HG03457 (cell line): ENCODE measurements at regions not wholly inside any gene's neighbourhood (a gene's known extent, or its start where the extent isn't known, plus 50 kb on each side); places are given as distances from the start of the nearest gene placed in this dataset.
"Not testable (repeated sequence)": the region's sequence is repeated elsewhere in the genome, so short reads cannot be mapped to it uniquely, and the experiment has no call there.

ENCODE experiments used
- ATAC-seq: cut with Tn5 transposase; IDR thresholded peaks from one replicate; pipeline ENCODE4 v1.9.1; 2021; ENCODE audit warnings: moderate number of reproducible peaks; ENCODE audit not compliant: unreplicated experiment

DNA sequence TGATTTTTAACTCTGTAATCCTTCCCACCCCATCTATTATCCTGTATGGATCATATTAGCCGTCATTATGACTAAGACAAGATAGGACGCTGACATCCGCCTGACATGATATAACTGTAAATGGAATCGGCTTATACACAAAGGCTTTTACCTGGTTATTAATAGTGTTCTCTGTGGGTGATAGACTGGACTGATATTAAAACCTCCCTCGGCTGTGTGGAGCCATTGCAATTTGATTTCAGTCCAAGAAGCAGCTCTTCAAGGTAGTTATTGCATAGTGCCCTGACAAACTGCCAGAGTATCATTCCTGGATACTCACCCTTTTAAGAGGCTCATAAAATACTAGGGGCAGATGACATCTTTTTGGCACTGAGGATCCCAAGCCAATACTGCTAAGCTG is 226.1 kb upstream of the HNRNPA3 start:
- ATAC-seq: no peak

DNA sequence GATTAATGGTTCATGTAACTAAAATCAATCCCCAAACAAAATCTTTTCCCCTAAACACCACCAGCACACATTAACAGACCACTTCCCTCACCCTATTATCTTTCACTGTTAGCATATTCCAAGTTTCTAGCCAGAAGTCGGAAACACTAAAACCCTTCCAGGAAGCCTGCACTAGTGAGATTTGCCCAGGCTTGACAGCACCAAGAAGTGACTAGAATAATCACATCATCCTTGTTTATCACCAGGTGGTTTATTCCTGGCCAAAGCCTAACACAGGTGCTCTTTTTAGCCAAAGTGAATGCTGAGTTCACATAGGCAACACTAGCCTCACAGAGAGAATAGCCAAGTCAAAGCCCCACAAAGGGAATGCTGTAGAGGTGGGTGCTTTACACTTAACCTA is 221.2 kb upstream of the HNRNPA3 start:
- no peak for ATAC-seq

DNA sequence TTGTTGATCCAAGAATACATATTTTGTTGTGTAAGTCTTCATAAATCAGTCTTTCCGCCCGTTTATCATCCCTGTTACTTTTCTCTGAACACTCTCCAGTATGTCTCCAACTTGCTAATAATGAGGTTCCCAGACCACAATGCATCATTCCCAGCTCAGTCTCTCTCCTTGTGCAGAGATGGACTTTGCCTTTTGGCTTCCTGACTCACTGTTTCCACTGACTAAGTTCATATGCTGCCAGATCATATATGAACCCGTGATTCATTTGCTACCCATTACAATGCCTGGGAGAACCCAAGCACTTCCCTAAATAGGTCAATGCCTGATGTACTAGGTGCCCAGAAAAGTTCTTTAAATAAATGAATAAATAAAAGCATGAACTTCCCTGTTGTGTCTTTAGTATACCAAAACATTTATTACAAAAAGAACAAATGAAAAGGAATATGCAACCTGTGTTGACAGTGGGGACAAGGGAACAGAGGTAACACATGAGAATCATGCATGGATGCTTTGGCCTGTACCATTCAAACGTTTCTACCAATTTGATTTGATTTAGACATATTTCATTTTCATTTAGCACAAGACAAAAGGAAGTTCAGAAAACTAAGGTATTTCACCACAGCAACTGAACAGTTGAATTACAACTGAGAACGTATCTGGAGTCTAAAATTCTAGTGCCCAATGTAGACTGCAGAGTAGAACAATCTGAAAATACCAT is 215.4 kb upstream of the HNRNPA3 start:
- ATAC-seq: peak; percentile 47

DNA sequence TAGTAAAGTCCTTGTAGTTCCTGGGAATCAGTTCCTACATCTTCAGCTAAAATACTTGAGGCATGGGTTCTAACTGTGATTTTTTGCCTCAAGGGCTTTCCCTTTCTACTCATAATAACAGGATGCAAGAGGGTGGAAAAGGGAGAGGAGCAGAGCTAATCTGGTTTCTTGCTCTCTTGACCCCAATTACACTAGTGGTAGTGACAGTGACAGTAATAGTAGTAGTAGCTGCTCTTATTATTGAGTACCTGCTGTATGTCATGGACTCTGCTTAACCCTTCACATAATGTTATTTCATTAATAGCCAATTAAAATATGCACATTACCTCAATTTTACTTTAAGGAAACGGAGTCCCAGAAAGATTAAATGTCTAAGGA is 214.8 kb upstream of the HNRNPA3 start:
- peak; percentile 26 for ATAC-seq

DNA sequence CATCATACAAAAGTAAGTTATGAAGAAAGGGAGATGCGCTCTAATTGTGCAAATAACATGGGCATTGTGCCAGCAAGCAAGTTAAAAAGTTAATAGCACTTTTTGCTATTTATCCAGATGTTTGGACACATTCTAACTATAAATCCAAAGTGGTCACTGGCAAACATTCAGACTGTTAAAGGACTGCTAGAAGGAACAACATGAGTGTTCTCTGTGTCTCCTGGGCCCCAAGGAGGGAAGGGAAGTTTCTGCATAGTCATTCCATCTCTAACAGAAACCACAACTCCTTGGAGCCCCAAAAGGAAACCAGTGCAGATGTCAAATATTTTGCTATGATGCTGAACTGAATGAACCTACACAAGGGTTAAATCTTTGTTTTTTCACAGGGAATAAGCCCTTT is 213.3 kb upstream of the HNRNPA3 start:
- no peak for ATAC-seq

DNA sequence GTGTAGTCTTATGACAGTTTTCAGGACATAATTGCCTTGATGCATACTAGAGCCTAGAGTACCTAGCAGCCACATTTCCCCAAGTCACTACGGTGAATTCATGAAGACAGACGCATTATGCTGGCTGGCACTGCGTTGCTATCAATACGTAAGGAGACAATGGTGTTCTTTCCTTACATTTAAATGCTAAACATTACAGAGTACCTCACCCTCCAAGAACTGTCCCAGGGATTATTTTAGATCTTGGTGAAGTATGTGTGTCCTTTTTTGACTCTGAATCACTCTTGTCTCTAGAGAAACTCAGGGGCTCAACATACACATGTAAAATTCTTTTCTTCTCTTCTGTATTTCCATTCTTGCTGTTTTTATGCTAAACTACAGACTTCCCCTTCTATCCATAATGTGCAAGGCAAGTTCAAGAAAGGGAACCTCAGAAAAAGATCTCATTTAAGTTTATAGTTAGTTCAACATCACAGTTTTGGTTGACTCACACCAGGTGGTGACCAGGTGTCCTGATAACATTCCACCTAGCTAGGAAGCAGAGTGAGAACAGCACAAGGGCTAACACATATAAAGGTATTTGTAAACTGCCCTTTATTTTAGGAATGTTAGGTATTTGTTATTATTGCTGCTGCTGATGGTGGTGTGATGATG is 212.4 kb upstream of the HNRNPA3 start:
- ATAC-seq: no peak

DNA sequence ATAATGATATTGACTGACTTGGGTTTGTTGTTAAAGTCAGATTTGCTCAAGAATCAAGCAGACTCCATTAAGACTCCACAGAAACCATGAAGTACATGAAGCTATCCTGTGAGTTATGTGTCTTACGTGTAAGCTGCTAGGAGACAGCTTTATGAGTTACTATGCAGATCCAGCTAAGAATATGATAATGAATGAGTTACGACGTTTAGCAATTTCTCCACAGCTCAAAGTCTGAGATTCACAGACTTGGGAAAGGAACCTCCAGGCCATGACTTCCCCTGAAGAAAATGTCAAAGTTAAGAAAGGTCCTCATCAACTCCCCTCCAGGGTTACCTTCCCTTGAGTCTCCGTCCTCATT is 211.9 kb upstream of the HNRNPA3 start:
- no peak for ATAC-seq

DNA sequence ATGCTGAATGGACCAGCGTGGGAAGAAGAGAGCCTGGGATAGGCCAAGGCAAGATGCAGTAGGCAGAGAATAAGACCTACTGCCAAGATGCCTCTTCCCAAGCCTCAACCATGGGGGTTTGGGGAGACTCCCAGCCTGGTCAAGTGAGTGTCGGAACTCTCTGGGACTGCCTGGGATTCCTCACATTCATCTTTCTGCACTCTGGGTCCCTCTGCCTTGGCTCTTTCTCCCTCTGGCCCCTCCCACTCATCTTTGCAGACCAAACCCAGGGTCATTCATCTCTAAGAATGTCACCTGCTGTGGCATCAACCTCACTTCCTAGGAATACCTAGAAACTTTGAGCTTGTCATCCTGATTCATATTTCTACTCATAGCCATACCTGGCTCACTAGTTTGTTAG is 211.3 kb upstream of the HNRNPA3 start:
- no peak for ATAC-seq

DNA sequence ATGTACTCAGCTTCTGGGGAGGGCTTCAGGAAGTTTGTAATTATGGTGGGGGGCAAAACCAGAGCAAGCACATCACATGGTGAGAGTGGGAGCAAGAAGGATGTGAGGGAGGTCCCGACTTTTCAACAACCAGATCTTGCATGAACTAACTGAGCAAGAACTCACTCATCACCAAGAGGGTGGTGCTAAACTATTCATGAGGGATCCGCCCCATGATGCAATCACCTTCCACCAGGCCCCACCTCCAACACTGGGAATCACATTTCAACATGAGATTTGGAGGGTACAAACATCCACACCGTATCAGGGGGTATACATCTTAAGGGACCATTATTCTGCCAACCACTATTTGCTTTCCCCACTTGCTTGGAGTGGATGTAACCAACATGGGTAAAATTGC is 209.6 kb upstream of the HNRNPA3 start:
- no peak for ATAC-seq

DNA sequence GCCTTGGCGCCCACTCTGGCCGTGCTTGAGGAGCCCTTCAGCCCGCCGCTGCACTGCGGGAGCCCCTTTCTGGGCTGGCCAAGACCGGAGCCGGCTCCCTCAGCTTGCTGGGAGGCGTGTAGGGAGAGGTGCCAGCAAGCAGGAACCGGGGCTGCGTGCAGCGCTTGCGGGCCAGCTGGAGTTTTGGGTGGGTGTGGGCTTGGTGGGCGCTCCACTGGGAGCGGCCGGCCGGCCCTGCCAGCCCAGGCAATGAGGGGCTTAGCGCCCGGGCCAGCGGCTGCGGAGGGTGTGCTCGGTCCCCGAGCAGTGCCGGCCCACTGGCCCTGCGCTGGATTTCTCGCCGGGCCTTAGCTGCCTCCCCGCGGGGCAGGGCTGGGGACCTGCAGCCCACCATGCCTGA is 204.9 kb upstream of the HNRNPA3 start:
- not testable (repeated sequence) for ATAC-seq

DNA sequence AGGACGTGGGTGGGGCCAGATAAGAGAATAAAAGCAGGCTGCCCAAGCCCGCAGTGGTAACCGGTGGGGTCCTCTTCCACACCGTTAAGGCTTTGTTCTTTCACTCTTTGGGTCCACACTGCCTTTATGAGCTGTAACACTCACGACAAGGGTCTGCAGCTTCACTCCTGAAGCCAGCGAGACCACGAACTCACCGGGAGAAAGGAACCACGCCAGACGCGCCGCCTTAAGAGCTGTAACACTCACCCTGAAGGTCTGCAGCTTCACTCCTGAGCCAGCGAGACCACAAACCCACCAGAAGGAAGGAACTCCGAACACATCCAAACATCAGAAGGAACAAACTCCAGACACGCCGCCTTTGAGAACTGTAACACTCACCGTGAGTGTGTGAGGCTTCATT is 203.9 kb upstream of the HNRNPA3 start:
- not testable (repeated sequence) for ATAC-seq

DNA sequence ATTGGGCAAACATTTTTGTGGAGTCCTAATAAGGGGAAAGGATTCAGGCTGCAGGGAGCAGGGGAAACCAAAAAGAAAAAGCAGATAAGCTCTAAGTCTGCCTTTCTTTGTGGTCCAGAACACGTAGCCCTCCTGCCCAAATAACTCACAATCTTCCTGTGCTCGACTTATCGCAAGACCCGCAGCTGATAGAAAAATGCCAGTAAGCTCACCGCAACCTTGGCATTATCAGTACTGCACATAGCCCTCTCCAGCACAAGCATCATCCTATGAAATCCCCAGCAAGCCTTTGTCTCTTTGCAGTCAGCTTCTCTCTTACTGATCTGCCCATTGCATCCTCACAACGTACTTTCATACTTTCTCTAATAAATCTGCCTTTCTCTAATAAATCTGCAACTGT is 202.4 kb upstream of the HNRNPA3 start:
- no peak for ATAC-seq

DNA sequence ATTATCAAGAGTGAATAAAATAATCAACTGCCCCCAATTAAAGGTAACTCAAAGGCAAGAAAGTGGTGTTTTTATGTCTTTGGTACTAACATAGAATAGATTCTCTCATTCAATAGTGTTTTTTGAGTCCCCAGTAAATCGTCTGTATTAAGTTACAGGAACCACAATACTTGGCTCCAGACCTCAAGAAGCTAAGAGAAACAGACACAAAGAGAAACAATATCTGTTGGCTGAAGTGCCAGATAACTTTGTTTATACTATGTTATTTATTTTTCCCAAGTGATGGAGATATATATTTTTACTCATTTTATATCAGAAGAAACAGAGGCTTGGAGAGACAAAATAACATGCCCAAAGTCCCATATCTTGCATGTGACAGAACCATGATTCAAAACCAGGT is 201.7 kb upstream of the HNRNPA3 start:
- ATAC-seq: no peak

DNA sequence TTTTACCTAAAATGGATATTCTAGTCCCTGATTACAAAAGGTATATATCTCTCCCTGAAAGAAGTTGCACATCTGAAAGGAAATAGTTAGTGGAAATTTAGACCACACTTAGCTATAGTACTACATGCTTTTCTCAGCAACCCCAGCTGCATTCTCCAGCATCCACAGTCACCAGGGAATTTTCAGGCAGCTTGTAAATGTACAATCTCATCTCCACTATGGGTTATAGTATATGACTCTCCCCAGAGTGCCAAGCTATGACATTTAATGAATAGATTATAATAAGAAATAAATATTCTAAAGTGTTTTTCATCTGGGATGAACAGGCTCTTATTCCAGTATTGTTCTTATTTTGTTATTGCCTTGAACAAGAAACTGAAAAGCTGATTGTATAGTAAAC is 197.6 kb upstream of the HNRNPA3 start:
- no peak for ATAC-seq

DNA sequence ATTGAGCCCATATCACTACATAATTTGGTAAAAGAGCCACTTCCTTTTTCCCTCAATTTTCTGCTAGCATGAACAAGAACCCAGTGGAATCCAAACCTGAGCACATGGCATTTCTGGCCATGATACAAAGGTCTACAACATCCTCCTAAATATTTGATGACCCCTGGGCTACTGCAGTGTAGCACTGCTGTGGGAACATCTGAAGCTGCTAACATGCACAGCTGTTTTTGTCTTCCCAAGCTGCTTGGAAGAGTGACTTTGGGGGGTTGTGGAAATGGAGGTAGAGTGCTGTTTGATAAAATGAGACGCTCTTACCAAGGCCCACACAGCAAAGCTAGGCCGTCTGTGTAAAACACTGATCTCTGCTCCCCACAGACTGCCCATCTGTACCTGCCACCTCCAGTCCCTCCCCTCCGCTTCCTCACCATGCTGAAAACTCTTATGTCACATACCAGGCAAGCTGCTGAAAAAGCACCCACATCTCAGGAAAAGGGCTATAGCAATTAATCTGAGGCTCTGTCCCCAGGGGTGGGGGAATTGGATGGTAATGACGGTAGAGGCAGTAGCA is 197.2 kb upstream of the HNRNPA3 start:
- no peak for ATAC-seq

DNA sequence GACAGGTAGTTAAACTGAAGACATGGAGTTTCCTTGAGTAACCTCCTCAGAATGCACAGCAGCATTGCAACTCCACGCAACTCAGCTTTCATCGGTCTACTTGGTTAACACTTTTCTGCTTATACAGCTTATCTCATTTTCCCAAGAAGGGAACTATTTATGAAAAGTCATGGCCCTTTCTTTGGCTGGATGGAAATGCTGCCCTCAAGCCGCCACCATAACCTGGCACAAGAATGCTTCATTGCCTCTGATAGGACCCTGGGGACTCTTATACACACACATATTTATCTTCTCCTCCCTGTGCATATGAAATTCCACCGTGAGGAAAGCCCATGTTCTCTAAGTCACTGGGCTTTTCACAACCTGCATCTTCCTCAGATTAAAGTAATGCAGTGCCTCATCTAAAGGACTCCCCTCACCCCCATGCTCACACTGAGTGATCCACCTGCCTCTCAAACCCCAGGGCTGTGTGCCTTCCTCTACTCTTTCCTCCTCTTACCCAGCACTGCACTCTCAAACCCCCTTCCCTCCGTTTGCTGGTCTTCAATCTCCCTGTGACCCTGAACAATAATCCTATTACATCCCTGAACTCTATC is 192.0 kb upstream of the HNRNPA3 start:
- no peak for ATAC-seq

DNA sequence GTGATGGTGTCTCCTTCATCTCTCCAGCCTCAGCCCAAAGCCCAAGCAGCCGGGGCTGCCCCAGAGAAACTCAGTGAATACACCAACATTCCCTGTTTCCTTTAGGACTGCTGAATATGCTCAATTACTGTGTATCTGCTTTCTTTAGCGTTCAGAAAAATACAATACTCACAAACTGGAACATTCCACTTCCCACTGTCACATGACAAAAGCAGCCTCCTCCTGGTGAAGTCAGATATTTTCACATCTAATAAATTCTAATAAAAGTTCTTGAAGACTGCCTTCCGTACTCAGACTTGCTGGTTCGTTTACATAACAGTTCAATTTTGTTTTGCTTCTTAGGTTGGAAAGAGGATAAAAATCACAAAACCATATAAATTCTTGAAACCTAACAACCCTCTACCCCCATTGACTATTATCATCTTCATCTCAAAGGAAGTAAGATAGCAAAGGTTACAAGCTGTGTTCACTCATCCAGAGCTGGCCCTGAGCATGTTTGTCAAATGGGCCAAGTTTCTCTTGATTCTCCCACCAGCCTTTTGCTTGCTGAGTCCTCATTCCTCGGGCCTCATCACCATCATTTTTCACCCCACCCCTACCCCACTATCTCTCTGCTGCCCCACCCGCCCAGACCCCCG is 190.8 kb upstream of the HNRNPA3 start:
- no peak for ATAC-seq

DNA sequence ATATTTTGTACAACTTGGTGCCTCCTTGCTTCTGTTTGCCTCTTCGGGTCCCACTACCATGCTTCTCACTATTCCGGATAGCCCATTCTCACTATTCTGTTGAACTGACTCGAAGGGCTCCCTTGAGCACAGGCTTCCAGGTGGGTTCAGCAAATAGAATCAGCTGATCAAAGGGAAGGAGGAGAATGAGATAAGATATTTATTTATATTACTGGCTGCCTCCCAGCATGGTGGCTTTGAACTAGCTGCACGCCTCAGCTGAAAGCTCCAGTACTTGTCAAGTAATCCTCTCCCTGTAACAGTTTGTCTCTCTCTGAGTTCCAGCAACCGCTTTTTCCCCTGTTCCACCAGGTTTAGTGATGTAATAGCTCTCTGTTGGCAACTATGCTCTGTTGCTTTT is 187.8 kb upstream of the HNRNPA3 start:
- no peak for ATAC-seq

DNA sequence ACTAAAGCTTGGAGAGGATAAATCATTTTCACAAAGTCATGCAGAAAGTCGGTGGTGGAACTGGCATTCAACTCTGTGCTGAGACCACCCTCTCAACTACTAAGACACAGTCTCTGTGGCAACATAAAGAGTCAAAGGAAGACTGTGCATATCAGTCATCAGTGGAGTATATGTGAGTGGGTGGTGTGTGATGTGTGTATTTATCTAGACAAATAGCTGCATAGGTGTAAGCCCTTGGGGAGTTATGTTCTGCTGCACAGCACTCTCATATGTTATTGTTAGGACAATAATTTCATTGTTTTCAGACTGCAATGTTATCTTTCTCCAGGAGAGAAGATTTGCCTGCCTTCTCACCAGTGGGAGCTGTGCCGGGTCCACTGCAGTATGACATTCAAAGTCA is 186.3 kb upstream of the HNRNPA3 start:
- ATAC-seq: no peak

DNA sequence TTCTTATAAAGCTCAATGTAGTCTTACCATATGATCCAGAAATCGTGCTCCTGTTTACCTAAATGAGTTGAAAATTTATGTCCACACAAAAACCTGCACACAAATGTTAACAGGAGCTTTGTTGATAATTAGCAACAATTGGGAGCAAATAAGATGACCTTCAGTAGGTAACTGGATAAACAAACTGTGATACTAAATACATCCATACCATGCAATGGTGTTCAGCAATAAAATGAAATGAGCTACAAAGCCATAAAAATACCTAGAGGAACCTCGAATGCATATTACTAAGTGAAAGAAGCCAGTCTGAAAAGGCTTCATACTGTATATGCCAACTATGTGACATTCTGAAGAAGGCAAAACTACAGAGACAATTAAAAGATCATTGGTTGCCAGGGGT is 185.6 kb upstream of the HNRNPA3 start:
- ATAC-seq: no peak

DNA sequence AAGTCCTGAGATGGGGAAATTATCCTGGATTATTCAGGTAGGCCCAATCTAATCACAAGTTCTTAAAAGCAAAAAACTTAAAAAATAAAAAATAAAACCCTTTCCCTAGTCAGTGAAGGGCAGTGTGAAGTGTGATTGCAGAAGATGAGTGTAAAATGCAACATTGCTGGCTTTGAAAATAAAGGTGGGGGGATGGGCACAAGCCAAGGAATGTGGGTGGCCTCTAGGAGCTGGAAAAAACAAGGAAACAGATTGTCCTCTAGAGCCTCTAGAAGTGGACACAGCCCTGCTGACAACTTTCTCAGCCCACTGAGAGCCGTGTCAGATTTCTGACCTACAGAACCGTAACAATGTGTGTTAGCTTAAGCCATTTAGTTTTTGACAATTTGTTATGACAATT is 184.3 kb upstream of the HNRNPA3 start:
- no peak for ATAC-seq

DNA sequence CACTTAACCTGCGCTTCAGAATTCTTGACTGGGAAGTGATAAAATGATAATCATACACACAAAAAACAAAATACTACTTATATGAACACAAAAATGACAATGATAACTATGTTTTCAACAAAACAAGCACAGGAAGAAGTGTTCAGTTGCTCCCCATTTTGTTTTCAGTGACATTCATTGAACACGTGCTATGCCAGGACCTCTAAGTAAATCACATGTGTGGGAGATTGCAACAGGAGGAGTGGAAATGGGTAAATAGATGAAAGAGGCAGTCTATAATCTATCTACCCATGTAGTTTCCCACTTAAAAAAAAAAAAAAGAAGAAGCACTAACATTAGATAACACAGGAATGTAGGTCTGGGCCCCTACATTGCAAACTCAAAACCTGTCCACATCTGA is 183.5 kb upstream of the HNRNPA3 start:
- ATAC-seq: no peak
